Neural cell (in vitro differentiated cells): ENCODE measurements at regions not wholly inside any gene's neighbourhood (a gene's known extent, or its start where the extent isn't known, plus 50 kb on each side); places are given as distances from the start of the nearest gene placed in this dataset.
"Not testable (repeated sequence)": the region's sequence is repeated elsewhere in the genome, so short reads cannot be mapped to it uniquely, and the experiment has no call there.

Experiments
- H2AFZ ChIP-seq: fragments of 200-600, 300-800 bp; sonication (generic), shearing (Covaris generic); 2 replicates; pipeline ENCODE4 v1.6.0; 2014; ENCODE audit warnings: low read depth, mild to moderate bottlenecking, antibody characterized with exemption, low read length, moderate library complexity
- H3F3A ChIP-seq: fragments of 200-600 bp; shearing (Covaris generic); 2 replicates; pipeline ENCODE4 v1.6.1; 2016; ENCODE audit warnings: mild to moderate bottlenecking, moderate library complexity, mixed read lengths, antibody characterized with exemption, low read length; ENCODE audit not compliant: insufficient read depth, poor library complexity, severe bottlenecking
- H3K27ac ChIP-seq: fragments of 200-600, 300-800 bp; sonication (generic), shearing (Covaris generic); 2 replicates; pipeline ENCODE4 v1.5.1; 2014; ENCODE audit warnings: mild to moderate bottlenecking, low read length, moderate library complexity
- H3K27me3 ChIP-seq: fragments of 300-800, 200-600 bp; sonication (generic), shearing (Covaris generic); 2 replicates; pipeline ENCODE4 v1.6.0; 2014; ENCODE audit warnings: mild to moderate bottlenecking, low read depth, low read length, moderate library complexity; ENCODE audit not compliant: insufficient read depth
- H3K36me3 ChIP-seq: fragments of 300-800, 200-600 bp; sonication (generic), shearing (Covaris generic); 2 replicates; pipeline ENCODE4 v1.5.1; 2014; ENCODE audit warnings: mild to moderate bottlenecking, antibody characterized with exemption, low read length, moderate library complexity; ENCODE audit not compliant: insufficient read depth
- H3K4me2 ChIP-seq: fragments of 300-800, 200-600 bp; sonication (generic), shearing (Covaris generic); 2 replicates; pipeline ENCODE4 v1.6.0; 2014; ENCODE audit warnings: mild to moderate bottlenecking, low read length
- H3K4me3 ChIP-seq: fragments of 300-800, 200-600 bp; sonication (generic), shearing (Covaris generic); 2 replicates; pipeline ENCODE4 v1.5.1; 2014; ENCODE audit warnings: mild to moderate bottlenecking, low read length, moderate library complexity
- H3K79me2 ChIP-seq: fragments of 200-600 bp; shearing (Covaris generic); replicated peaks from 2 replicates; pipeline ENCODE4 v1.6.0; 2014; ENCODE audit warnings: mild to moderate bottlenecking, low read length, moderate library complexity; ENCODE audit not compliant: insufficient read depth
- H3K9ac ChIP-seq: fragments of 300-800, 200-600 bp; sonication (generic), shearing (Covaris generic); 2 replicates; pipeline ENCODE4 v1.6.1; 2016; ENCODE audit warnings: mild to moderate bottlenecking, low read length, mixed read lengths
- H3K9me2 ChIP-seq: fragments of 200-600 bp; shearing (Covaris generic); 2 replicates; pipeline ENCODE4 v1.6.1; 2016; ENCODE audit warnings: mild to moderate bottlenecking, low read length, mixed read lengths; ENCODE audit not compliant: insufficient read depth
- H3K9me3 ChIP-seq: fragments of 200-600, 300-800 bp; sonication (generic), shearing (Covaris generic); 2 replicates; pipeline ENCODE4 v1.6.1; 2016; ENCODE audit warnings: mild to moderate bottlenecking, mixed run types, low read length, moderate library complexity, mixed read lengths
- H4K20me1 ChIP-seq: fragments of 200-600 bp; shearing (Covaris generic); 2 replicates; pipeline ENCODE4 v1.6.1; 2016; ENCODE audit warnings: mild to moderate bottlenecking, mixed run types; ENCODE audit not compliant: insufficient read depth
- EP300 ChIP-seq: fragments of 450-650 bp; conservative IDR thresholded peaks from 2 replicates; pipeline ENCODE4 v1.6.1; 2014; ENCODE audit warnings: antibody characterized with exemption, mild to moderate bottlenecking, moderate library complexity; ENCODE audit not compliant: poor library complexity, severe bottlenecking
- EZH2 ChIP-seq: fragments of 200-600, 300-800 bp; shearing (Covaris generic), sonication (generic); IDR thresholded peaks from 2 replicates; pipeline ENCODE4 v1.6.1; 2014; ENCODE audit warnings: antibody characterized with exemption, low read length, borderline replicate concordance, mild to moderate bottlenecking; ENCODE audit not compliant: insufficient read depth, poor library complexity, severe bottlenecking
- MXI1 ChIP-seq: fragments of 450-650 bp; conservative IDR thresholded peaks from 2 replicates; pipeline ENCODE4 v1.6.1; 2014; ENCODE audit warnings: antibody characterized with exemption, mild to moderate bottlenecking; ENCODE audit not compliant: poor library complexity, severe bottlenecking
- POLR2AphosphoS5 ChIP-seq: IDR thresholded peaks from 2 replicates; pipeline ENCODE4 v1.6.1; 2012
- RAD21 ChIP-seq: fragments of 450-650 bp; conservative IDR thresholded peaks from 2 replicates; pipeline ENCODE4 v1.6.1; 2014; ENCODE audit warnings: antibody characterized with exemption, mild to moderate bottlenecking, moderate library complexity
- SMC3 ChIP-seq: fragments of 450-650 bp; conservative IDR thresholded peaks from 2 replicates; pipeline ENCODE4 v1.6.1; 2014; ENCODE audit warnings: antibody characterized with exemption, mild to moderate bottlenecking, moderate library complexity; ENCODE audit not compliant: poor library complexity
- TAF1 ChIP-seq: IDR thresholded peaks from 2 replicates; pipeline ENCODE4 v1.6.1; 2012; ENCODE audit warnings: low read depth
- TF ChIP-seq, protein P1 (sequence below): IDR thresholded peaks from 2 replicates; pipeline ENCODE4 v1.6.1; 2012; ENCODE audit warnings: borderline replicate concordance
- TF ChIP-seq, protein P2 (sequence below): fragments of 450-650 bp; IDR thresholded peaks from 2 replicates; pipeline ENCODE4 v1.5.1; 2014; ENCODE audit warnings: antibody characterized with exemption, mild to moderate bottlenecking, moderate library complexity; ENCODE audit not compliant: poor library complexity, severe bottlenecking

DNA sequence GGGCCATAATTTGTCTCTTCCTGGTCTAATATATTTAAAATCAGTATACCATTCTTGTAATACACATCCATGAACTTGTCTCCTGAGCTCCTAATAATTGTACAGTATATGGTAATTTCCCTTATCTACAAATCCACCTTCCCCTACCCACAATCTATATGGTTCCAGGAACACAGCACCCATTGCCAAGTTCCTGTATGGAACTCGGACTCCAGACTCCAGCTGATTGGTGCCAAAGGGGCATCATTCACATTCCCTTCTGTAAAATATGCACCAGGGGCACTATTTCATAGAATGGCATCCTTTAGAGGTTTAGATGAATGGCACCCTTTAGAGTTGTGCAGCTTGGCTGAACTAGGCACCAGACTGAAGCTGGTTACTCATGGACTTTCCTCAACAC lies 58.8 kb upstream of the ZSWIM5 start:
- TF ChIP-seq MXI1 = no peak
- H2AFZ ChIP-seq = no peak overlapping the region
- no peak overlapping the region for H3K4me2 ChIP-seq
- no peaks in the 10 kb centered on the region for H3K9me2 ChIP-seq
- no peak overlapping the region for H3K27ac ChIP-seq
- no peaks in the 10 kb centered on the region for H4K20me1 ChIP-seq
- H3F3A ChIP-seq = no peaks in the 10 kb centered on the region
- no peaks in the 10 kb centered on the region for H3K27me3 ChIP-seq
- no peak overlapping the region for H3K9ac ChIP-seq
- no peaks in the 10 kb centered on the region for H3K9me3 ChIP-seq
- H3K36me3 ChIP-seq = no peaks in the 10 kb centered on the region
- no peaks in the 10 kb centered on the region for H3K79me2 ChIP-seq
- no peak overlapping the region for H3K4me3 ChIP-seq

DNA sequence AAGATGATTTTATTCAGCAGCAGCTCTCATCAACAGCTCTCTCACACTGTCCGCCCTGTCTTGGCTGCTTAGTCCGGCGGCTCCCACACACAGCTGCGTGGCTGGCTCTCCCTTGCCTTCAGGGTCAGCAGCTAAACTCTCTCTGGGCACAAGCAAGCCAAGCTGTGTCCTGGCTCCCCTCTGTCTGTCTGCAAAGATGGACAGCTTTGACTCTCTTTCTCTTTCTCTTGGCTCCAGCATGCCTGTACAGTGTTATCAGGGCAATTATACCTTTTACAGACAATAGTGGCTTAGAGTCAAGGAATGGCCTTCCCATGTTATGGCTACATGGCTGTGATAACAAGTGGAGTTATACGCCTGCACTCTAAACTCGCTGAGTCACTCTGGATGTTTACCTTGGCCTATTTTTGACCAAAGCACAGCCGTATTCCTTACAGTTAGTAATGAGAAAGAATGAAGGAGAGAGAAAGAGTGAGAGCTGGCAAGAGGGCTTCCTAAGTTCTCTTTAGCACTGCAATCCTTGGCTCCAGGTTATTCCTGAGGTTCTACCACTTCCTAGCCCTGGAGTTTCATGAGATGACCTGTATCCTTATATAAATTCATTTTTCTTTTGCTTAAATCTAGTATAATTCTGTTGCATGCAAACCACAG lies 59.9 kb upstream of the ZSWIM5 start:
- Histone ChIP-seq H3F3A (no peaks in the 10 kb centered on the region), H2AFZ (no peak overlapping the region), H3K9me2 (no peaks in the 10 kb centered on the region), H3K9ac (no peak overlapping the region), H3K79me2 (no peaks in the 10 kb centered on the region), H3K27me3 (no peaks in the 10 kb centered on the region), H4K20me1 (no peaks in the 10 kb centered on the region), H3K9me3 (no peaks in the 10 kb centered on the region), H3K4me2 (no peak overlapping the region), H3K36me3 (no peaks in the 10 kb centered on the region), H3K4me3 (no peak overlapping the region), H3K27ac (no peak overlapping the region)
- TF ChIP-seq EZH2 (no peak), TAF1 (no peak), EP300 (no peak), MXI1 (no peak), POLR2AphosphoS5 (no peak), RAD21 (no peak), SMC3 (no peak)
- TF ChIP-seq, protein P1, sequence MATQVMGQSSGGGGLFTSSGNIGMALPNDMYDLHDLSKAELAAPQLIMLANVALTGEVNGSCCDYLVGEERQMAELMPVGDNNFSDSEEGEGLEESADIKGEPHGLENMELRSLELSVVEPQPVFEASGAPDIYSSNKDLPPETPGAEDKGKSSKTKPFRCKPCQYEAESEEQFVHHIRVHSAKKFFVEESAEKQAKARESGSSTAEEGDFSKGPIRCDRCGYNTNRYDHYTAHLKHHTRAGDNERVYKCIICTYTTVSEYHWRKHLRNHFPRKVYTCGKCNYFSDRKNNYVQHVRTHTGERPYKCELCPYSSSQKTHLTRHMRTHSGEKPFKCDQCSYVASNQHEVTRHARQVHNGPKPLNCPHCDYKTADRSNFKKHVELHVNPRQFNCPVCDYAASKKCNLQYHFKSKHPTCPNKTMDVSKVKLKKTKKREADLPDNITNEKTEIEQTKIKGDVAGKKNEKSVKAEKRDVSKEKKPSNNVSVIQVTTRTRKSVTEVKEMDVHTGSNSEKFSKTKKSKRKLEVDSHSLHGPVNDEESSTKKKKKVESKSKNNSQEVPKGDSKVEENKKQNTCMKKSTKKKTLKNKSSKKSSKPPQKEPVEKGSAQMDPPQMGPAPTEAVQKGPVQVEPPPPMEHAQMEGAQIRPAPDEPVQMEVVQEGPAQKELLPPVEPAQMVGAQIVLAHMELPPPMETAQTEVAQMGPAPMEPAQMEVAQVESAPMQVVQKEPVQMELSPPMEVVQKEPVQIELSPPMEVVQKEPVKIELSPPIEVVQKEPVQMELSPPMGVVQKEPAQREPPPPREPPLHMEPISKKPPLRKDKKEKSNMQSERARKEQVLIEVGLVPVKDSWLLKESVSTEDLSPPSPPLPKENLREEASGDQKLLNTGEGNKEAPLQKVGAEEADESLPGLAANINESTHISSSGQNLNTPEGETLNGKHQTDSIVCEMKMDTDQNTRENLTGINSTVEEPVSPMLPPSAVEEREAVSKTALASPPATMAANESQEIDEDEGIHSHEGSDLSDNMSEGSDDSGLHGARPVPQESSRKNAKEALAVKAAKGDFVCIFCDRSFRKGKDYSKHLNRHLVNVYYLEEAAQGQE = no peak
- TF ChIP-seq, protein P2, sequence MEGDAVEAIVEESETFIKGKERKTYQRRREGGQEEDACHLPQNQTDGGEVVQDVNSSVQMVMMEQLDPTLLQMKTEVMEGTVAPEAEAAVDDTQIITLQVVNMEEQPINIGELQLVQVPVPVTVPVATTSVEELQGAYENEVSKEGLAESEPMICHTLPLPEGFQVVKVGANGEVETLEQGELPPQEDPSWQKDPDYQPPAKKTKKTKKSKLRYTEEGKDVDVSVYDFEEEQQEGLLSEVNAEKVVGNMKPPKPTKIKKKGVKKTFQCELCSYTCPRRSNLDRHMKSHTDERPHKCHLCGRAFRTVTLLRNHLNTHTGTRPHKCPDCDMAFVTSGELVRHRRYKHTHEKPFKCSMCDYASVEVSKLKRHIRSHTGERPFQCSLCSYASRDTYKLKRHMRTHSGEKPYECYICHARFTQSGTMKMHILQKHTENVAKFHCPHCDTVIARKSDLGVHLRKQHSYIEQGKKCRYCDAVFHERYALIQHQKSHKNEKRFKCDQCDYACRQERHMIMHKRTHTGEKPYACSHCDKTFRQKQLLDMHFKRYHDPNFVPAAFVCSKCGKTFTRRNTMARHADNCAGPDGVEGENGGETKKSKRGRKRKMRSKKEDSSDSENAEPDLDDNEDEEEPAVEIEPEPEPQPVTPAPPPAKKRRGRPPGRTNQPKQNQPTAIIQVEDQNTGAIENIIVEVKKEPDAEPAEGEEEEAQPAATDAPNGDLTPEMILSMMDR = no peak

DNA sequence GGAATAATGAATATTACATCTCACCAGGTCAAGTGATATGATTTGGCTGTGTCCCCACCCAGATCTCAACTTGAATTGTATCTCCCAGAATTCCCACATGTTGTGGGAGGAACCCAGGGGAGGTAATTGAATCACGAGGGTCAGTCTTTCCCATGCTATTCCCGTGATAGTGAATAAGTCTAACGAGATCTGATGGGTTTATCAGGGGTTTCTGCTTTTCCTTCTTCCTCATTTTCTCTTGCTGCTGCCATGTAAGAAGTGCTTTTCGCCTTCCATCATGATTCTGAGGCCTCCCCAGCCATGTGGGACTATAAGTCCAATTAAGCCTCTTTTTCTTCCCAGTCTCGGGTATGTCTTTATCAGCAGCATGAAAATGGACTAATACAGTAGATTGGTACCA lies 58.4 kb upstream of the HPDL start:
- H3F3A ChIP-seq, H3K27me3 ChIP-seq, H3K9ac ChIP-seq, H3K4me3 ChIP-seq, H3K9me2 ChIP-seq, H3K9me3 ChIP-seq, H3K27ac ChIP-seq, H2AFZ ChIP-seq, H3K79me2 ChIP-seq, H3K4me2 ChIP-seq, H4K20me1 ChIP-seq, H3K36me3 ChIP-seq: not testable (repeated sequence)

DNA sequence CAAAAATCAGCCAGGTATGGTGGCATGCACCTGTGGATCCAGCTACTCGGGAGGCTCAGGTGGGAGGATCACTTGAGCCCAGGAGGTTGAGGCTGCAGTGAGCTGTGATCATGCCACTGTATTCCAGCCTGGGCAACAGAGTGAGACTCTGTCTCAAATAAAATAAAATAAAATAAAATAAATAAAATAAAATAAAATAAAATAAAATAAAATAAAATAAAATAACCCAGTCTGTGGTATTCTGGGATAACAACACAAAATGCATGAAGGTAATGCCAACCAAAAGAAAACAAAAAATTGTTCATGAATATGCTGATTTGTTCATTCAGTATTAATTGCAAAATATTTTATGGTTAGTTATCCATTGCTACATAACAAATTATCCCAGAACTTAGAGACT lies 54.4 kb upstream of the HPDL start:
- H3K4me2 ChIP-seq, H3K9me2 ChIP-seq, H3K9ac ChIP-seq, H2AFZ ChIP-seq, H4K20me1 ChIP-seq, H3K79me2 ChIP-seq, H3K27me3 ChIP-seq, H3K9me3 ChIP-seq, H3K36me3 ChIP-seq, H3F3A ChIP-seq, H3K27ac ChIP-seq, H3K4me3 ChIP-seq: not testable (repeated sequence)
